ENCODE measurements at regions not wholly inside any gene's neighbourhood (a gene's known extent, or its start where the extent isn't known, plus 50 kb on each side); places are given as distances from the start of the nearest gene placed in this dataset.

GRCh38 chr1:73136975-73137374 is 854.6 kb upstream of the NEGR1 start:
- Histone ChIP-seq H3K4me3 (replicated peaks in 1 of 3; ENCODE audit: low read depth in 2 of 3, low read length in 3 of 3) (no peak overlapping the region), H4K20me1 (ENCODE audit: insufficient read depth, low read length) (no peaks in the 10 kb centered on the region), H3K27ac (ENCODE audit: low read depth in 1 of 2, low read length in 2 of 2) (no peak overlapping the region), H3K9me3 (replicated peaks in 1 of 2; ENCODE audit: control insufficient read depth in 1 of 2, insufficient read depth in 1 of 2, low read length in 2 of 2) (no peaks in the 10 kb centered on the region), H3K79me2 (ENCODE audit: insufficient read depth, low read length) (no peaks in the 10 kb centered on the region), H2AFZ (ENCODE audit: insufficient read depth, low read depth, low read length, poor library complexity, severe bottlenecking) (no peak overlapping the region), H3K36me3 (replicated peaks in 1 of 2; ENCODE audit: control insufficient read depth in 1 of 2, insufficient read depth in 2 of 2, low read length in 2 of 2) (no peaks in the 10 kb centered on the region), H3K4me2 (replicated peaks; ENCODE audit: extremely low read depth, low read length, poor library complexity, severe bottlenecking) (no peak overlapping the region), H3K27me3 (ENCODE audit: control insufficient read depth in 2 of 2, insufficient read depth in 2 of 2, low read length in 2 of 2) (no peaks in the 10 kb centered on the region), H3K9ac (ENCODE audit: insufficient read depth, low read length, poor library complexity, severe bottlenecking) (no peak overlapping the region), H3K4me1 (ENCODE audit: control insufficient read depth in 1 of 2, insufficient read depth in 2 of 2, low read length in 2 of 2) (no peaks in the 10 kb centered on the region)
- no peak for DNase-seq
- H3K27me3 Mint-ChIP-seq (ENCODE audit: low read depth in 3 of 3), result no peaks in the 10 kb centered on the region
- intact Hi-C loops (cut with micrococcal nuclease), result no loop called here
- TF ChIP-seq, protein P1, sequence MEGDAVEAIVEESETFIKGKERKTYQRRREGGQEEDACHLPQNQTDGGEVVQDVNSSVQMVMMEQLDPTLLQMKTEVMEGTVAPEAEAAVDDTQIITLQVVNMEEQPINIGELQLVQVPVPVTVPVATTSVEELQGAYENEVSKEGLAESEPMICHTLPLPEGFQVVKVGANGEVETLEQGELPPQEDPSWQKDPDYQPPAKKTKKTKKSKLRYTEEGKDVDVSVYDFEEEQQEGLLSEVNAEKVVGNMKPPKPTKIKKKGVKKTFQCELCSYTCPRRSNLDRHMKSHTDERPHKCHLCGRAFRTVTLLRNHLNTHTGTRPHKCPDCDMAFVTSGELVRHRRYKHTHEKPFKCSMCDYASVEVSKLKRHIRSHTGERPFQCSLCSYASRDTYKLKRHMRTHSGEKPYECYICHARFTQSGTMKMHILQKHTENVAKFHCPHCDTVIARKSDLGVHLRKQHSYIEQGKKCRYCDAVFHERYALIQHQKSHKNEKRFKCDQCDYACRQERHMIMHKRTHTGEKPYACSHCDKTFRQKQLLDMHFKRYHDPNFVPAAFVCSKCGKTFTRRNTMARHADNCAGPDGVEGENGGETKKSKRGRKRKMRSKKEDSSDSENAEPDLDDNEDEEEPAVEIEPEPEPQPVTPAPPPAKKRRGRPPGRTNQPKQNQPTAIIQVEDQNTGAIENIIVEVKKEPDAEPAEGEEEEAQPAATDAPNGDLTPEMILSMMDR (IDR thresholded peaks at IDR 0.05), result no peak
- H3K27ac Mint-ChIP-seq, result no peak overlapping the region
- peaks cover 0 to 9% (median 3%) of the 10 kb centered on the region in 7 donors for H3K9me3 Mint-ChIP-seq
- H3K36me3 Mint-ChIP-seq, result no peaks in the 10 kb centered on the region
- no peak overlapping the region for H3K4me3 Mint-ChIP-seq
- H3K4me1 Mint-ChIP-seq, result no peaks in the 10 kb centered on the region

DNA sequence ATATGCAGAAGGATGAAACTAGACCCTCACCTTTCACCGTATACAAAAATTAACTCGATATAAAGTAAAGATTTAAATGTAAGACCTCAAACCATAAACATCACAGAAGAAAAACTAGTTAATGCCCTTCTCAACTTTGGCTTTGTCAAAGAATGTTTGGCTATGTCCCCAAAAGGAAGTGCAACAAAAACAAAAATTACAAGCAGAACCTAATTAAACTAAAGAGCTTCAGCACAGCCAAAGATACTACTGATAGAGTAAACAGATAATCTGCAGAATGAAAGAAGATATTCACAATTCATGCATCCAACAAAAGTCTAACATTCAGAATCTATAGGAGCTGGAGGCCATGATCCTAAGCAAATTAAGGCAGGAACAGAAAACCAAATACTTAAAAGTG is 824.6 kb upstream of the NEGR1 start:
- Mint-ChIP-seq H3K36me3 (no peaks in the 10 kb centered on the region), H3K27me3 (ENCODE audit: low read depth in 3 of 3) (peaks cover 0 to 2% (median 0%) of the 10 kb centered on the region in 3 donors), H3K4me3 (no peak overlapping the region), H3K4me1 (no peaks in the 10 kb centered on the region), H3K27ac (no peak overlapping the region), H3K9me3 (peaks cover 5 to 16% (median 11%) of the 10 kb centered on the region in 7 donors)
- H4K20me1 ChIP-seq (ENCODE audit: insufficient read depth, low read length), result no peaks in the 10 kb centered on the region
- no peak overlapping the region for H3K9ac ChIP-seq (ENCODE audit: insufficient read depth, low read length, poor library complexity, severe bottlenecking)
- H3K79me2 ChIP-seq (ENCODE audit: insufficient read depth, low read length), result no peaks in the 10 kb centered on the region
- H3K4me2 ChIP-seq (replicated peaks; ENCODE audit: extremely low read depth, low read length, poor library complexity, severe bottlenecking), result no peak overlapping the region
- no peak overlapping the region for H2AFZ ChIP-seq (ENCODE audit: insufficient read depth, low read depth, low read length, poor library complexity, severe bottlenecking)
- no peaks in the 10 kb centered on the region for H3K27me3 ChIP-seq (ENCODE audit: control insufficient read depth in 2 of 2, insufficient read depth in 2 of 2, low read length in 2 of 2)
- WGBS (ENCODE audit: insufficient coverage), result no CpG with 5 or more reads among the region's 2 CpGs
- H3K4me1 ChIP-seq (ENCODE audit: control insufficient read depth in 1 of 2, insufficient read depth in 2 of 2, low read length in 2 of 2), result no peaks in the 10 kb centered on the region
- TF ChIP-seq, protein P1 (IDR thresholded peaks at IDR 0.05), result no peak
- peaks cover 9 to 18% of the 10 kb centered on the region in 2 donors for H3K9me3 ChIP-seq (replicated peaks in 1 of 2; ENCODE audit: control insufficient read depth in 1 of 2, insufficient read depth in 1 of 2, low read length in 2 of 2)
- intact Hi-C loops (cut with micrococcal nuclease), result no loop called here
- no peak for DNase-seq
- H3K4me3 ChIP-seq (replicated peaks in 1 of 3; ENCODE audit: low read depth in 2 of 3, low read length in 3 of 3), result no peak overlapping the region
- H3K27ac ChIP-seq (ENCODE audit: low read depth in 1 of 2, low read length in 2 of 2), result no peak overlapping the region
- no peaks in the 10 kb centered on the region for H3K36me3 ChIP-seq (replicated peaks in 1 of 2; ENCODE audit: control insufficient read depth in 1 of 2, insufficient read depth in 2 of 2, low read length in 2 of 2)
